GM12873 (cell line): ENCODE measurements at regions not wholly inside any gene's neighbourhood (a gene's known extent, or its start where the extent isn't known, plus 50 kb on each side); places are given as distances from the start of the nearest gene placed in this dataset.

Source experiments
- CTCF ChIP-seq: IDR thresholded peaks from 2 replicates; pipeline ENCODE4 v1.5.1; 2012; ENCODE audit warnings: low read depth, mild to moderate bottlenecking, moderate library complexity, low read length, control low read depth; ENCODE audit not compliant: insufficient read depth; ENCODE audit errors: missing control alignments

- no peak for TF ChIP-seq CTCF
Measured at GRCh38 chr2:167702227-167702626, 545.2 kb downstream of the STK39 start.

- TF ChIP-seq CTCF = no peak
Measured at GRCh38 chr2:167701651-167702050, 545.7 kb downstream of the STK39 start.

- no peak for TF ChIP-seq CTCF
Measured at GRCh38 chr2:167697948-167698347, 549.4 kb downstream of the STK39 start.

- TF ChIP-seq CTCF = no peak
Measured at GRCh38 chr2:167697194-167697593, 550.2 kb downstream of the STK39 start.

GRCh38 chr2:167692936-167693335, 554.5 kb downstream of the STK39 start:
- TF ChIP-seq CTCF = no peak

- TF ChIP-seq CTCF = no peak
Measured at GRCh38 chr2:167692191-167692590, 555.2 kb downstream of the STK39 start.

- no peak for TF ChIP-seq CTCF
Measured at GRCh38 chr2:167689444-167689843, 558.0 kb downstream of the STK39 start.

GRCh38 chr2:167686691-167687090, 560.7 kb downstream of the STK39 start:
- no peak for TF ChIP-seq CTCF
